ENCODE measurements at regions not wholly inside any gene's neighbourhood (a gene's known extent, or its start where the extent isn't known, plus 50 kb on each side); places are given as distances from the start of the nearest gene placed in this dataset.
"Not testable (repeated sequence)": the region's sequence is repeated elsewhere in the genome, so short reads cannot be mapped to it uniquely, and the experiment has no call there.

DNA sequence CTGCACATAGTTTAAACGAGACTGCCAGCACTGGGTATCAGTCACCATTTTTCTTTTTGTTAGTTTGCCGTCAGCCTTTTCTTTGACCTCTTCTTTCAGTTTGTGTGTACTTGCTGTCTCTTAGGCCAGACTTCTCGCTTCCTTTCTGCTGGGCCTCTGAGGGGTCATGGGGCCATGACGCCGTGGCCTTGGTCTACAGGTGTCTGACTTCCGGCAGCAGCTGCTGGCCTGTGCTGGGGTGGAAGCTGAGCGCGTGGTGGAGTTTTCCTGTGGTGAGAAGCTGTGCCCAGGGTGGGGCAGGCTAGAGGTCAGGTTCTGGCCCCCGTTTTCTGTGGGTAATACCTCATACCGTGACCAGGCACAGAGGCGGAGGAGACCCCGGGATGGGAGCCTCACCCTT is 101.6 kb upstream of the PZP start:
- H3K9me3 ChIP-seq (ENCODE audit: control insufficient read depth, insufficient read depth, low read length); H2BK20ac ChIP-seq (ENCODE audit: low read depth, low read length); H3K23ac ChIP-seq (ENCODE audit: low read depth, low read length); CTCF ChIA-PET; H4K5ac ChIP-seq (ENCODE audit: low read depth, low read length); H4K91ac ChIP-seq (ENCODE audit: insufficient read depth, low read depth, low read length); H3K79me1 ChIP-seq (ENCODE audit: low read depth in 1 of 2, low read length in 2 of 2); BruUV-seq (replicated peaks); in situ Hi-C loops (cut with MboI; ENCODE audit: low sequenced_read_pairs); H3K18ac ChIP-seq (ENCODE audit: low read depth, low read length); H3K4me3 ChIP-seq (ENCODE audit: insufficient read depth, low read depth, low read length); H4K20me1 ChIP-seq (ENCODE audit: insufficient read depth, low read length); H3K14ac ChIP-seq (replicated peaks; ENCODE audit: low read depth, low read length); dilution Hi-C loops (cut with HindIII; ENCODE audit: low sequenced_read_pairs, unreplicated experiment); H2BK15ac ChIP-seq (ENCODE audit: low read depth, low read length); H3K36me3 ChIP-seq (ENCODE audit: control insufficient read depth, insufficient read depth, low read length); H4K8ac ChIP-seq (ENCODE audit: low read depth in 2 of 2, low read length in 2 of 2); H3K9ac ChIP-seq (ENCODE audit: low read depth, low read length); POLR2A ChIA-PET (ENCODE audit: unreplicated experiment); H3K4me1 ChIP-seq (ENCODE audit: control insufficient read depth, insufficient read depth, low read length); H2AK5ac ChIP-seq (ENCODE audit: low read depth, low read length); H2BK5ac ChIP-seq (ENCODE audit: low read depth, low read length, poor library complexity, severe bottlenecking); H2BK120ac ChIP-seq (ENCODE audit: low read depth, low read length); H2AK9ac ChIP-seq (replicated peaks; ENCODE audit: low read depth, low read length, poor library complexity); H2AFZ ChIP-seq (replicated peaks; ENCODE audit: low read length, poor library complexity); ATAC-seq (ENCODE audit: low read depth); intact Hi-C loops (cut with micrococcal nuclease); H3K27ac ChIP-seq (ENCODE audit: insufficient read depth, low read length); H3K27me3 ChIP-seq (ENCODE audit: control insufficient read depth, insufficient read depth, low read length); H3K4ac ChIP-seq (ENCODE audit: low read depth, low read length); H3K56ac ChIP-seq (ENCODE audit: extremely low read depth, insufficient read depth, low read length); H3K9me1 ChIP-seq (ENCODE audit: insufficient read depth, low read length); DNase-seq; H3K4me2 ChIP-seq (ENCODE audit: low read depth, low read length): not testable (repeated sequence)
- WGBS, 2 experiments (ENCODE audit: extremely low coverage in 2 of 2, insufficient read length in 1 of 2) = no CpG with 5 or more reads among the region's 12 CpGs

DNA sequence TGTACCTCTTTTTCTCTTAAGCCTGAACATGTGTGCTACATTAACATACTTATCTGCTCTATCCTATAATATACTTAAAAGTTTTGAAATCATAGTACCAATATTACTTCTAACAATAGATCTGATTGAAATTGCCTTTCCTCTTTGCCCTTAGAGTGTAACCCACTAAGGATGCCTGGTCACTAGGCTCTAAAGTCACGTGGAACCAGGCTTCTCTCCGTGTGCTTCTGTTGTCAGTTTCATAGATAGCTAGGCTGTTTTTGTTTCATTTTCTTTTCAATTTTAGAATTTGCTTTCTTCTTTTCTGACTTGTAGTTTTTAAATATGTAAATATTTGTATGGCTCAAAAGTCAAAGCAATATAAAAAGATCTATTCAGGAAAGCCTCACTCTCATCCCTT is 100.5 kb upstream of the PZP start:
- in situ Hi-C loops (cut with MboI; ENCODE audit: low sequenced_read_pairs); dilution Hi-C loops (cut with HindIII; ENCODE audit: low sequenced_read_pairs, unreplicated experiment); intact Hi-C loops (cut with micrococcal nuclease); H4K91ac ChIP-seq (ENCODE audit: insufficient read depth, low read depth, low read length); H2BK20ac ChIP-seq (ENCODE audit: low read depth, low read length); H3K36me3 ChIP-seq (ENCODE audit: control insufficient read depth, insufficient read depth, low read length); H3K4me3 ChIP-seq (ENCODE audit: insufficient read depth, low read depth, low read length); H3K56ac ChIP-seq (ENCODE audit: extremely low read depth, insufficient read depth, low read length); H2AFZ ChIP-seq (replicated peaks; ENCODE audit: low read length, poor library complexity); H3K18ac ChIP-seq (ENCODE audit: low read depth, low read length); H3K27ac ChIP-seq (ENCODE audit: insufficient read depth, low read length); H2AK5ac ChIP-seq (ENCODE audit: low read depth, low read length); H2BK15ac ChIP-seq (ENCODE audit: low read depth, low read length); H2AK9ac ChIP-seq (replicated peaks; ENCODE audit: low read depth, low read length, poor library complexity); H3K14ac ChIP-seq (replicated peaks; ENCODE audit: low read depth, low read length); H3K9ac ChIP-seq (ENCODE audit: low read depth, low read length); POLR2A ChIA-PET (ENCODE audit: unreplicated experiment); H3K27me3 ChIP-seq (ENCODE audit: control insufficient read depth, insufficient read depth, low read length); H4K5ac ChIP-seq (ENCODE audit: low read depth, low read length); H3K9me1 ChIP-seq (ENCODE audit: insufficient read depth, low read length); H3K4ac ChIP-seq (ENCODE audit: low read depth, low read length); H2BK5ac ChIP-seq (ENCODE audit: low read depth, low read length, poor library complexity, severe bottlenecking); H2BK120ac ChIP-seq (ENCODE audit: low read depth, low read length); H3K4me2 ChIP-seq (ENCODE audit: low read depth, low read length); H3K4me1 ChIP-seq (ENCODE audit: control insufficient read depth, insufficient read depth, low read length); H4K8ac ChIP-seq (ENCODE audit: low read depth in 2 of 2, low read length in 2 of 2); H3K23ac ChIP-seq (ENCODE audit: low read depth, low read length); H3K79me1 ChIP-seq (ENCODE audit: low read depth in 1 of 2, low read length in 2 of 2); H4K20me1 ChIP-seq (ENCODE audit: insufficient read depth, low read length); ATAC-seq (ENCODE audit: low read depth); DNase-seq; H3K9me3 ChIP-seq (ENCODE audit: control insufficient read depth, insufficient read depth, low read length); BruUV-seq (replicated peaks): not testable (repeated sequence)
- CTCF ChIA-PET = interaction anchor here (0.6 kb wide), 1 partner anchor 288 kb away, joined by 3 read pairs; no protein-coding TSS in a partner anchor
- WGBS, 2 experiments (ENCODE audit: extremely low coverage in 2 of 2, insufficient read length in 1 of 2) = no CpG with 5 or more reads among the region's 2 CpGs
